ENCODE measurements at regions not wholly inside any gene's neighbourhood (a gene's known extent, or its start where the extent isn't known, plus 50 kb on each side); places are given as distances from the start of the nearest gene placed in this dataset.

DNA sequence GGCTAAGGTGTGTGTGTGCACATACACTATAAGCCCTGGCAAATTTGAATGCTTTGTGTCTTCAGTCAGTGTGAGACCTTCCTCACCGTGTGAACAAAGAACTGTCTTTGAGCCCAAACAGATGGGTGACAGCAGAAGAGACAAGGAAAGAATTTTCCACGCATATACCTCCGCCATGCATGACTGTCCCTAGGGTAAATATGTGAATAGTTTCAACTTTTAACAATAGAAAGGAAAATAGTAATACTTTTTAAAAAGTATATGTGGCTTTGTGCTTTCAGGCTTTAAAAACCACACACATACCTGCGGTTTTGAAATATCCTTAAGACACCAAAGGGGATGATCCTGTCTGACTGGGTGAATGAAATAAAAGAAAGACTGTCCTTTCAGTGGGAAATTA lies 438.6 kb upstream of the MPDZ start:
- TF ChIP-seq ZEB2 (tag by site-specific recombination; IDR thresholded peaks at IDR 0.05) (no peak), ZBTB26 (tag by site-specific recombination; optimal IDR thresholded peaks at IDR 0.05) (no peak), ZNF837 (tag by site-specific recombination; IDR thresholded peaks at IDR 0.05) (no peak), ZBTB21 (tag by site-specific recombination; IDR thresholded peaks at IDR 0.05) (no peak), ZNF48 (tag by site-specific recombination; IDR thresholded peaks at IDR 0.05) (no peak), ZNF175 (tag by site-specific recombination; IDR thresholded peaks at IDR 0.05) (no peak), ZBTB1 (tag by site-specific recombination; IDR thresholded peaks at IDR 0.05) (no peak)
- TF ChIP-seq, protein P1, sequence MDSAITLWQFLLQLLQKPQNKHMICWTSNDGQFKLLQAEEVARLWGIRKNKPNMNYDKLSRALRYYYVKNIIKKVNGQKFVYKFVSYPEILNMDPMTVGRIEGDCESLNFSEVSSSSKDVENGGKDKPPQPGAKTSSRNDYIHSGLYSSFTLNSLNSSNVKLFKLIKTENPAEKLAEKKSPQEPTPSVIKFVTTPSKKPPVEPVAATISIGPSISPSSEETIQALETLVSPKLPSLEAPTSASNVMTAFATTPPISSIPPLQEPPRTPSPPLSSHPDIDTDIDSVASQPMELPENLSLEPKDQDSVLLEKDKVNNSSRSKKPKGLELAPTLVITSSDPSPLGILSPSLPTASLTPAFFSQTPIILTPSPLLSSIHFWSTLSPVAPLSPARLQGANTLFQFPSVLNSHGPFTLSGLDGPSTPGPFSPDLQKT (IDR thresholded peaks at IDR 0.05; ENCODE audit: borderline replicate concordance, low read depth, low read length), result no peak
- TF ChIP-seq, protein P2, sequence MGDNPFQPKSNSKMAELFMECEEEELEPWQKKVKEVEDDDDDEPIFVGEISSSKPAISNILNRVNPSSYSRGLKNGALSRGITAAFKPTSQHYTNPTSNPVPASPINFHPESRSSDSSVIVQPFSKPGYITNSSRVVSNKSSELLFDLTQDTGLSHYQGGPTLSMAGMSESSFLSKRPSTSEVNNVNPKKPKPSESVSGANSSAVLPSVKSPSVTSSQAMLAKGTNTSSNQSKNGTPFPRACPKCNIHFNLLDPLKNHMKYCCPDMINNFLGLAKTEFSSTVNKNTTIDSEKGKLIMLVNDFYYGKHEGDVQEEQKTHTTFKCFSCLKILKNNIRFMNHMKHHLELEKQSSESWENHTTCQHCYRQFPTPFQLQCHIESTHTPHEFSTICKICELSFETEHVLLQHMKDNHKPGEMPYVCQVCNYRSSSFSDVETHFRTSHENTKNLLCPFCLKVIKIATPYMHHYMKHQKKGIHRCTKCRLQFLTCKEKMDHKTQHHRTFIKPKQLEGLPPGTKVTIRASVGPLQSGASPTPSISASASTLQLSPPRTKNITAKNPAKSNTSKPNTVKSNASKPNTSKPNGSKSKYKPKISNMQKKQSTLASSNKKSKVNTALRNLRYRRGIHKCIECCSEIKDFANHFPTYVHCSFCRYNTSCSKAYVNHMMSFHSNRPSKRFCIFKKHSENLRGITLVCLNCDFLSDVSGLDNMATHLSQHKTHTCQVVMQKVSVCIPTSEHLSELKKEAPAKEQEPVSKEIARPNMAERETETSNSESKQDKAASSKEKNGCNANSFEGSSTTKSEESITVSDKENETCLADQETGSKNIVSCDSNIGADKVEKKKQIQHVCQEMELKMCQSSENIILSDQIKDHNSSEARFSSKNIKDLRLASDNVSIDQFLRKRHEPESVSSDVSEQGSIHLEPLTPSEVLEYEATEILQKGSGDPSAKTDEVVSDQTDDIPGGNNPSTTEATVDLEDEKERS (tag by site-specific recombination; IDR thresholded peaks at IDR 0.05), result no peak
- TF ChIP-seq, protein P3, sequence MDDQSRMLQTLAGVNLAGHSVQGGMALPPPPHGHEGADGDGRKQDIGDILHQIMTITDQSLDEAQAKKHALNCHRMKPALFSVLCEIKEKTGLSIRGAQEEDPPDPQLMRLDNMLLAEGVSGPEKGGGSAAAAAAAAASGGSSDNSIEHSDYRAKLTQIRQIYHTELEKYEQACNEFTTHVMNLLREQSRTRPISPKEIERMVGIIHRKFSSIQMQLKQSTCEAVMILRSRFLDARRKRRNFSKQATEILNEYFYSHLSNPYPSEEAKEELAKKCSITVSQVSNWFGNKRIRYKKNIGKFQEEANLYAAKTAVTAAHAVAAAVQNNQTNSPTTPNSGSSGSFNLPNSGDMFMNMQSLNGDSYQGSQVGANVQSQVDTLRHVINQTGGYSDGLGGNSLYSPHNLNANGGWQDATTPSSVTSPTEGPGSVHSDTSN (CRISPR knock-in tag; IDR thresholded peaks at IDR 0.05), result no peak
- Histone ChIP-seq H3K9me3 (ENCODE audit: control insufficient read depth, insufficient read depth, low read depth, low read length) (no peaks in the 10 kb centered on the region), H3K4me1 (ENCODE audit: control insufficient read depth, insufficient read depth, low read length) (peaks cover 6% of the 10 kb centered on the region), H3K4me3 (ENCODE audit: low read depth, low read length) (no peak overlapping the region), H3K27ac (ENCODE audit: extremely low read depth, low read depth, low read length) (no peak overlapping the region), H3K36me3 (ENCODE audit: control insufficient read depth in 2 of 2, insufficient read depth in 1 of 2, low read length in 2 of 2) (no peaks in the 10 kb centered on the region)
- ChIA-PET POLR2A (no interaction called here), CTCF (no interaction called here)

DNA sequence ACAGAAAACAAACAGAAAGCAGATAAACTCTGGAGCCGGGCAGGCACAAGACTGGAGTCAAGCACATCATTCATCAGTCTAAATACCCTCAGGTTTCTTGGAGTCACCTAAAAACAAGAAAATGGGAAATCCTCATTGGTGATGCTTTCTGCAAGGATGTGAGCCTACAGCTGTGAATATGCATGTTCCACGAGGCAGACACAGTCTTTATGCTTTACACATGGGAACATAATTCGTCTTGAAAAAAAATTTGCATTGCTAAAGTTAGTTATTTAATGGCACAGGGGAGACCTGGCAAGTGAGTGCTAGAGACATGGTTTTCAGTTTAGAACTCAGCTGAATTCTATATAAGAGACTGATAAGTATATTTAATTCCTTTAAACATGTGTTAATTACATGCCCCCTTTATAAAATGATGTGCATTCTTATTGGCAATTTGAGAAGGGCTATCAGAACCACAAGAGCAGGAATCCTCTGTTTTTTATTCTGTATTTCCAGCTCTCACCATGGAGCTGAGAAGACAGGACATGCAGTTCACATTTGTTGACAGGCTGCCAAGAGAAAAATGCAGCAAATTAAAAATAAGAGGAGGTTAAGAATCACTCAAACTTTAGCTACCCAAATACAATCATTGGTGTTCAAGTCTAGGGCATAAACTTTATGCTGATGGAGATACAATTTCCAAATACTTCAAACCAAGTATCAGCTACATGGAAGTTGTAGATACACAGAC lies 438.0 kb upstream of the MPDZ start:
- CTCF ChIA-PET, result no interaction called here
- TF ChIP-seq KLF8 (tag by site-specific recombination; IDR thresholded peaks at IDR 0.05), result no peak
- no peak for TF ChIP-seq ZNF664 (tag by site-specific recombination; IDR thresholded peaks at IDR 0.05)
- TF ChIP-seq ZNF24 (tag by site-specific recombination; IDR thresholded peaks at IDR 0.05), result no peak
- no peak for TF ChIP-seq OVOL3 (tag by site-specific recombination; IDR thresholded peaks at IDR 0.05)
- no peak for TF ChIP-seq ZNF843 (tag by site-specific recombination; IDR thresholded peaks at IDR 0.05)
- TF ChIP-seq, protein P4, sequence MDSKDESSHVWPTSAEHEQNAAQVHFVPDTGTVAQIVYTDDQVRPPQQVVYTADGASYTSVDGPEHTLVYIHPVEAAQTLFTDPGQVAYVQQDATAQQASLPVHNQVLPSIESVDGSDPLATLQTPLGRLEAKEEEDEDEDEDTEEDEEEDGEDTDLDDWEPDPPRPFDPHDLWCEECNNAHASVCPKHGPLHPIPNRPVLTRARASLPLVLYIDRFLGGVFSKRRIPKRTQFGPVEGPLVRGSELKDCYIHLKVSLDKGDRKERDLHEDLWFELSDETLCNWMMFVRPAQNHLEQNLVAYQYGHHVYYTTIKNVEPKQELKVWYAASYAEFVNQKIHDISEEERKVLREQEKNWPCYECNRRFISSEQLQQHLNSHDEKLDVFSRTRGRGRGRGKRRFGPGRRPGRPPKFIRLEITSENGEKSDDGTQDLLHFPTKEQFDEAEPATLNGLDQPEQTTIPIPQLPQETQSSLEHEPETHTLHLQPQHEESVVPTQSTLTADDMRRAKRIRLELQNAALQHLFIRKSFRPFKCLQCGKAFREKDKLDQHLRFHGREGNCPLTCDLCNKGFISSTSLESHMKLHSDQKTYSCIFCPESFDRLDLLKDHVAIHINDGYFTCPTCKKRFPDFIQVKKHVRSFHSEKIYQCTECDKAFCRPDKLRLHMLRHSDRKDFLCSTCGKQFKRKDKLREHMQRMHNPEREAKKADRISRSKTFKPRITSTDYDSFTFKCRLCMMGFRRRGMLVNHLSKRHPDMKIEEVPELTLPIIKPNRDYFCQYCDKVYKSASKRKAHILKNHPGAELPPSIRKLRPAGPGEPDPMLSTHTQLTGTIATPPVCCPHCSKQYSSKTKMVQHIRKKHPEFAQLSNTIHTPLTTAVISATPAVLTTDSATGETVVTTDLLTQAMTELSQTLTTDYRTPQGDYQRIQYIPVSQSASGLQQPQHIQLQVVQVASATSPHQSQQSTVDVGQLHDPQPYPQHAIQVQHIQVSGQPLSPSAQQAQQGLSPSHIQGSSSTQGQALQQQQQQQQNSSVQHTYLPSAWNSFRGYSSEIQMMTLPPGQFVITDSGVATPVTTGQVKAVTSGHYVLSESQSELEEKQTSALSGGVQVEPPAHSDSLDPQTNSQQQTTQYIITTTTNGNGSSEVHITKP (tag by site-specific recombination; IDR thresholded peaks at IDR 0.05), result no peak
- no peak for TF ChIP-seq IKZF3 (tag by site-specific recombination; IDR thresholded peaks at IDR 0.05)
- TF ChIP-seq ZNF660 (tag by site-specific recombination; IDR thresholded peaks at IDR 0.05), result no peak
- no peak for TF ChIP-seq ZNF677 (tag by site-specific recombination; IDR thresholded peaks at IDR 0.05)
- TF ChIP-seq ZNF704 (tag by site-specific recombination; IDR thresholded peaks at IDR 0.05), result no peak
- TF ChIP-seq ZNF26 (tag by site-specific recombination; IDR thresholded peaks at IDR 0.05), result no peak
- TF ChIP-seq ZNF146 (tag by site-specific recombination; IDR thresholded peaks at IDR 0.05), result no peak

More for the DNA sequence above, 438.0 kb upstream of the MPDZ start:
- POLR2A ChIA-PET, result no interaction called here
- H3K4me1 ChIP-seq (ENCODE audit: control insufficient read depth, insufficient read depth, low read length), result peaks cover 6% of the 10 kb centered on the region
- H3K27ac ChIP-seq (ENCODE audit: extremely low read depth, low read depth, low read length), result no peak overlapping the region
- no peaks in the 10 kb centered on the region for H3K9me3 ChIP-seq (ENCODE audit: control insufficient read depth, insufficient read depth, low read depth, low read length)
- H3K36me3 ChIP-seq (ENCODE audit: control insufficient read depth in 2 of 2, insufficient read depth in 1 of 2, low read length in 2 of 2), result no peaks in the 10 kb centered on the region
- H3K4me3 ChIP-seq (ENCODE audit: low read depth, low read length), result no peak overlapping the region

All from HEK293 (cell line).